Osteoblast (primary cell): ENCODE measurements at regions not wholly inside any gene's neighbourhood (a gene's known extent, or its start where the extent isn't known, plus 50 kb on each side); places are given as distances from the start of the nearest gene placed in this dataset.
A peak's percentile ranks its signal among the peaks of the same experiment; 100 is the strongest.

Experiments used
- DNase-seq: peaks from one replicate; pipeline ENCODE4 v3.0.0; 2011; ENCODE audit warnings: low spot score, mixed read lengths; ENCODE audit not compliant: insufficient read length; ENCODE audit errors: missing footprints
- H2AFZ ChIP-seq: 2 replicates; pipeline ENCODE4 v1.6.0; 2011; ENCODE audit warnings: mild to moderate bottlenecking, low read length
- H3K27ac ChIP-seq: 2 replicates; pipeline ENCODE4 v1.5.1; 2011; ENCODE audit warnings: mild to moderate bottlenecking, low read depth, low read length, moderate library complexity
- H3K27me3 ChIP-seq: 2 replicates; pipeline ENCODE4 v1.6.0; 2012; ENCODE audit warnings: mild to moderate bottlenecking, control low read depth, inconsistent platforms, low read length, moderate library complexity; ENCODE audit not compliant: insufficient read depth
- H3K36me3 ChIP-seq: 2 replicates; pipeline ENCODE4 v1.5.1; 2011; ENCODE audit warnings: mild to moderate bottlenecking, low read length, control low read depth, moderate library complexity; ENCODE audit not compliant: insufficient read depth
- H3K4me1 ChIP-seq: 2 replicates; pipeline ENCODE4 v1.5.1; 2011; ENCODE audit warnings: mild to moderate bottlenecking, low read length, control low read depth, moderate library complexity; ENCODE audit not compliant: insufficient read depth
- H3K4me2 ChIP-seq: 2 replicates; pipeline ENCODE4 v1.6.0; 2011; ENCODE audit warnings: mild to moderate bottlenecking, low read length; ENCODE audit not compliant: insufficient read depth
- H3K4me3 ChIP-seq: fragments of 200-600 bp; sonication (generic); 3 replicates; pipeline ENCODE4 v1.5.1; 2012; ENCODE audit warnings: mild to moderate bottlenecking, low read length, inconsistent platforms; ENCODE audit not compliant: insufficient read depth
- H3K79me2 ChIP-seq: 2 replicates; pipeline ENCODE4 v1.6.0; 2012; ENCODE audit warnings: mild to moderate bottlenecking, low read length, control low read depth, inconsistent platforms; ENCODE audit not compliant: insufficient read depth
- H3K9me3 ChIP-seq: 2 replicates; pipeline ENCODE4 v1.5.1; 2011; ENCODE audit warnings: low read depth, low read length, control low read depth
- H4K20me1 ChIP-seq: 2 replicates; pipeline ENCODE4 v1.6.0; 2012; ENCODE audit warnings: mild to moderate bottlenecking, low read length, control low read depth; ENCODE audit not compliant: insufficient read depth
- TF ChIP-seq, protein P1 (sequence below): IDR thresholded peaks from 2 replicates; pipeline ENCODE4 v1.5.1; 2011; ENCODE audit warnings: mild to moderate bottlenecking, low read depth, low read length, moderate library complexity; ENCODE audit errors: extremely low read depth

DNA sequence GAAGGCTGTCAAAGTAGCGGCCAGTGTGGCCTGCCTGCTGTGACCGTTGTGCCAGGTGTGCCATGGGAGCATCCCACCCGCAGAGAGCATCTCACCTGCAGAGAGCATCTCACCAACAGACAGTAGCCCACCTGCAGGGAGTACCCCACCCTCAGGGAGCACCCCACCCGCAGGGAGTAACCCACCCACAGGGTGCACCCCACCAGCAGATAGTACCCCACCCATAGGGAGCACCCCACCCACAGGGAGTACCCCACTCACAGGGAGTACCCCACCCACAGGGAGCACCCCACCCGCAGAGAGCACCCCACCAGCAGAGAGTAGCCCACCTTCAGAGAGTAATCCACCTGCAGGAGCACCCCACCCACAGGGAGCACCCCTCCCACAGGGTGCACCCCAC lies 476.5 kb downstream of the TCERG1L start:
- H3K27ac ChIP-seq, result no peak overlapping the region
- TF ChIP-seq, protein P1, sequence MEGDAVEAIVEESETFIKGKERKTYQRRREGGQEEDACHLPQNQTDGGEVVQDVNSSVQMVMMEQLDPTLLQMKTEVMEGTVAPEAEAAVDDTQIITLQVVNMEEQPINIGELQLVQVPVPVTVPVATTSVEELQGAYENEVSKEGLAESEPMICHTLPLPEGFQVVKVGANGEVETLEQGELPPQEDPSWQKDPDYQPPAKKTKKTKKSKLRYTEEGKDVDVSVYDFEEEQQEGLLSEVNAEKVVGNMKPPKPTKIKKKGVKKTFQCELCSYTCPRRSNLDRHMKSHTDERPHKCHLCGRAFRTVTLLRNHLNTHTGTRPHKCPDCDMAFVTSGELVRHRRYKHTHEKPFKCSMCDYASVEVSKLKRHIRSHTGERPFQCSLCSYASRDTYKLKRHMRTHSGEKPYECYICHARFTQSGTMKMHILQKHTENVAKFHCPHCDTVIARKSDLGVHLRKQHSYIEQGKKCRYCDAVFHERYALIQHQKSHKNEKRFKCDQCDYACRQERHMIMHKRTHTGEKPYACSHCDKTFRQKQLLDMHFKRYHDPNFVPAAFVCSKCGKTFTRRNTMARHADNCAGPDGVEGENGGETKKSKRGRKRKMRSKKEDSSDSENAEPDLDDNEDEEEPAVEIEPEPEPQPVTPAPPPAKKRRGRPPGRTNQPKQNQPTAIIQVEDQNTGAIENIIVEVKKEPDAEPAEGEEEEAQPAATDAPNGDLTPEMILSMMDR, result no peak
- no peaks in the 10 kb centered on the region for H4K20me1 ChIP-seq
- H3K4me1 ChIP-seq, result no peaks in the 10 kb centered on the region
- no peak overlapping the region for H3K4me3 ChIP-seq
- H2AFZ ChIP-seq, result no peak overlapping the region
- no peaks in the 10 kb centered on the region for H3K79me2 ChIP-seq
- no peaks in the 10 kb centered on the region for H3K36me3 ChIP-seq
- H3K4me2 ChIP-seq, result no peak overlapping the region
- no peaks in the 10 kb centered on the region for H3K9me3 ChIP-seq
- no peak for DNase-seq
- H3K27me3 ChIP-seq, result no peaks in the 10 kb centered on the region

DNA sequence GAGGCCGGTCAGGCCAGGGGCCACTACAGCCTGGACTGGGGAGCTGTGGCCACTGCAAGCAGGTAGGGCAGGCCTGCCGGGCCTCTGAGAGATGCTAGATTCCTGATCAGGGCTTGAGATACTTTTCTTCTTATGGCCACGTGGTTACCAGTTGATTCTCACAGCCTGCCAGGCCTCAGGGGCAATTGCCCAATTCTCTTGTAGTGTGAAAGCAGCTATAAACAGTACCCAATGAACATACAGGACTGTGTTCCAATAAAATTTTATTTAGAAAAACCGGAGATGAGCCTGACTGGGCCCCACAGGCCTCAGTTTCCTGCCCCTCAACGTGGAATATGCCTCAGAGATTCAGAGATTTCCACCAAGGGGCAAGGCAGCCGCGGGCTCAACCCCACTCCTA lies 475.2 kb downstream of the TCERG1L start:
- H3K4me2 ChIP-seq, result no peak overlapping the region

DNA sequence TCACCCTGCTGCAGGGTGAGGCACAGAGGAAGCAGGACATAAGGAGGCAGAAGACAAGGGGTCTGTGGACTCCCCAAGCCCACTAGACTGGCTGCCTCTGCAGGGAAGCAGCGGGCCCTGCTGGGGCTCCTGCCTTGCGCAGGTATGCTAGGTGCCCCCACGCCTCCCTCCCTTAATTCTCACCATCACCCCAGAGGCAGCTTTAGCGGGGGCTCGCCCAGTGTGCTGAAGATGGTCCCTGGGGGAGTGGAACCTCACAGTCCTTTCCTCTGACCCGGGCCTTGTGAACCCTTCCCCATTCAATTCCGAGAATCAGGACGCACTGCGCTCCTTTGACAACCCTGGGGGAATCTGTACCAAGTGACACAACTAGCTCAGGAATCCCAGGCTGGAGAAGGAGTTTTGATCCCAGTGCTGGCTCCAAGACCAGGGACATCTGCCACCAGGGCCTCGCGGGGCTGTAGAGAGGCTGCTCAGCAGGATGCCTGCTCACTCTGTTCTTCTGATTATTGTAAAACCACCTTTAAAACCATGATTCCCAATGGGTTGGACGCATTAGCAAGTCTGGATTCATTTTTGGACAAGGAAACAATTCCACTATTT lies 468.4 kb downstream of the TCERG1L start:
- H3K4me1 ChIP-seq, result no peaks in the 10 kb centered on the region
- no peak overlapping the region for H2AFZ ChIP-seq
- H3K79me2 ChIP-seq, result no peaks in the 10 kb centered on the region
- H3K27me3 ChIP-seq, result no peaks in the 10 kb centered on the region
- no peaks in the 10 kb centered on the region for H4K20me1 ChIP-seq
- DNase-seq, result peak; percentile 68
- H3K4me2 ChIP-seq, result no peak overlapping the region
- no peak overlapping the region for H3K27ac ChIP-seq
- TF ChIP-seq, protein P1, result no peak
- H3K9me3 ChIP-seq, result peaks cover 3% of the 10 kb centered on the region
- no peak overlapping the region for H3K4me3 ChIP-seq
- no peaks in the 10 kb centered on the region for H3K36me3 ChIP-seq

More for the DNA sequence above, 475.2 kb downstream of the TCERG1L start:
- Histone ChIP-seq H3K27me3 (no peaks in the 10 kb centered on the region), H3K36me3 (no peaks in the 10 kb centered on the region), H3K4me1 (no peaks in the 10 kb centered on the region), H3K27ac (no peak overlapping the region), H2AFZ (no peak overlapping the region), H3K79me2 (no peaks in the 10 kb centered on the region), H3K9me3 (no peaks in the 10 kb centered on the region), H3K4me3 (no peak overlapping the region), H4K20me1 (no peaks in the 10 kb centered on the region)
- TF ChIP-seq, protein P1, result no peak
- DNase-seq, result no peak

- TF ChIP-seq, protein P1, result no peak
- Histone ChIP-seq H3K4me3 (no peak overlapping the region), H2AFZ (no peak overlapping the region), H3K27ac (no peak overlapping the region), H4K20me1 (no peaks in the 10 kb centered on the region), H3K9me3 (peaks cover 3% of the 10 kb centered on the region), H3K4me1 (no peaks in the 10 kb centered on the region), H3K27me3 (no peaks in the 10 kb centered on the region), H3K79me2 (no peaks in the 10 kb centered on the region), H3K4me2 (no peak overlapping the region), H3K36me3 (no peaks in the 10 kb centered on the region)
- DNase-seq, result no peak
Observed at GRCh38 chr10:130844310-130844709, 467.2 kb downstream of the TCERG1L start.
